ENCODE measurements at regions not wholly inside any gene's neighbourhood (a gene's known extent, or its start where the extent isn't known, plus 50 kb on each side); places are given as distances from the start of the nearest gene placed in this dataset.

DNA sequence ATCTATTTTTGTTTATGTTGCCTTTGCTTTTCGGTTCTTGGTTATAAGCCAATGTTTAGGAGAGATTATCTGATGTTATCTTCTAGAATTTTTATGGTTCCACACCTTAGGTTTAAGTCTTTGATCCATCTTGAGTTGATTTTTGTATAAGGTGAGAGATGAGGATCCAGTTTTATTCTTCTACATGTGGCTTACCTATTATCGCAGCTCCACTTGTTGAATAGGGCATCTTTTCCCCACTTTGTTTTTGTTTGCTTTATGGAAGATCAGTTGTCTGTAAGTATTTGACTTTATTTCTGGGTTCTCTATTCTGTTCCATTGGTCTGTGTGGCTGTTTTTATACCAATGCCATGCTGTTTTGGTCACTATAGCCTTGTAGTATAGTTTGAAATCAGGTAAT, 927.0 kb downstream of the UQCRFS1 start:
- no peak for DNase-seq (ENCODE audit: extremely low spot score)
- Histone ChIP-seq H3K4me1 (ENCODE audit: insufficient read depth) (no peaks in the 10 kb centered on the region), H3K36me3 (ENCODE audit: insufficient read depth) (no peaks in the 10 kb centered on the region), H3K27ac (ENCODE audit: low read depth) (no peak overlapping the region), H3K4me3 (ENCODE audit: low read depth, low read length) (no peak overlapping the region)
- WGBS = 80% methylated on average over 2 of the region's 2 CpGs

GRCh38 chr19:28285078-28285477, 927.9 kb downstream of the UQCRFS1 start:
- no peaks in the 10 kb centered on the region for H3K4me1 ChIP-seq (ENCODE audit: insufficient read depth)
- no peak for DNase-seq (ENCODE audit: extremely low spot score)
- H3K27ac ChIP-seq (ENCODE audit: low read depth) = no peak overlapping the region
- no peak overlapping the region for H3K4me3 ChIP-seq (ENCODE audit: low read depth, low read length)
- no peaks in the 10 kb centered on the region for H3K36me3 ChIP-seq (ENCODE audit: insufficient read depth)

- no peak overlapping the region for H3K4me3 ChIP-seq (ENCODE audit: low read depth, low read length)
- H3K4me1 ChIP-seq (ENCODE audit: insufficient read depth) = no peaks in the 10 kb centered on the region
- DNase-seq (ENCODE audit: extremely low spot score) = no peak
- H3K36me3 ChIP-seq (ENCODE audit: insufficient read depth) = no peaks in the 10 kb centered on the region
- H3K27ac ChIP-seq (ENCODE audit: low read depth) = no peak overlapping the region
Measured at GRCh38 chr19:28284389-28284788, 928.6 kb downstream of the UQCRFS1 start.

GRCh38 chr19:28283592-28283991, 929.4 kb downstream of the UQCRFS1 start:
- Histone ChIP-seq H3K36me3 (ENCODE audit: insufficient read depth) (no peaks in the 10 kb centered on the region), H3K4me3 (ENCODE audit: low read depth, low read length) (no peak overlapping the region), H3K4me1 (ENCODE audit: insufficient read depth) (no peaks in the 10 kb centered on the region), H3K27ac (ENCODE audit: low read depth) (no peak overlapping the region)
- 84% methylated on average over 2 of the region's 2 CpGs for WGBS
- DNase-seq (ENCODE audit: extremely low spot score) = no peak

DNA sequence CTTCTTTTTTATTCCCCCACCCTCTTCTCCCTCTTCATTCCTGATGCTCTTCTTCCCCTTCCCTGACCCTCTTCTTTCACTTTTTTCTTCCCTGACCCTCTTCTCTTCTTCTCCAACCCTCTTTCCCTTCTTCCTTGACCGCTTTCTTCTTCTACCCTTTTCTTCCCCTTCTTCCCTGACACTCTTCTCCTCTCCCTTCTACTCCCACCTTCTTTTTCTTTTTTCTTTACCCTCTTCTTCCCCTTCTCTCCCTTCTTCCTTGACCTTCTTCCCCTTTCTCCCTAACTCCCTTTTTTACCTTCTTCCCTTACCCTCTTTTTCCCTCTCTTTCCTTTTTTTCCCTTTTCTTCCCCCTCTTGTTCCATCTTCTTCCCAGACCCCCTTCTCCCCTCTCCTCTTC, 931.3 kb downstream of the UQCRFS1 start:
- DNase-seq (ENCODE audit: extremely low spot score) = no peak
- WGBS = 98% methylated on average over 1 of the region's 1 CpG
- no peaks in the 10 kb centered on the region for H3K4me1 ChIP-seq (ENCODE audit: insufficient read depth)
- no peak overlapping the region for H3K4me3 ChIP-seq (ENCODE audit: low read depth, low read length)
- H3K27ac ChIP-seq (ENCODE audit: low read depth) = no peak overlapping the region
- no peaks in the 10 kb centered on the region for H3K36me3 ChIP-seq (ENCODE audit: insufficient read depth)

DNA sequence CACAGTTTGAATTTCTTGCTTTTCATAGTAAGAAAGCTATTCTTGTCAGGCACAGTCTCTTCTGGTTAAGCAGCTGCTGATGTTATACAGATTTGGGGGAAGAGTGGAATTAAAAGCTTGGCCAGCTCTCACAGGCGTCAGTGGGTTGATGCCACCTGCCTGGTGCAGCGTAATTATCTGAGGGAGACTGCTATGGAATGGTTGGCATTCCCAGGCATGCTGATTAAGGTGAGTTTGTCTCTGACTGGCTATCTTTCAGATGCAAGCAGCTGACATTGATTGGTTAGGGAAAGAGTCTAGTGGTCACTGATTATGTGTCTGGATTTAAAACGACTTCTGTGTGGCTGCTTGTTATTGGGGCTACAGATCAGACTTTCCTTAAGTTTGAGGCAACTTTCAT, 948.4 kb downstream of the UQCRFS1 start:
- DNase-seq (ENCODE audit: extremely low spot score) = no peak
- no peak overlapping the region for H3K4me3 ChIP-seq (ENCODE audit: low read depth, low read length)
- H3K4me1 ChIP-seq (ENCODE audit: insufficient read depth) = no peaks in the 10 kb centered on the region
- H3K36me3 ChIP-seq (ENCODE audit: insufficient read depth) = no peaks in the 10 kb centered on the region
- 41% methylated on average over 3 of the region's 3 CpGs for WGBS
- no peak overlapping the region for H3K27ac ChIP-seq (ENCODE audit: low read depth)

GRCh38 chr19:28258829-28259228, 954.1 kb downstream of the UQCRFS1 start:
- H3K36me3 ChIP-seq (ENCODE audit: insufficient read depth) = no peaks in the 10 kb centered on the region
- H3K4me3 ChIP-seq (ENCODE audit: low read depth, low read length) = no peak overlapping the region
- no peaks in the 10 kb centered on the region for H3K4me1 ChIP-seq (ENCODE audit: insufficient read depth)
- DNase-seq (ENCODE audit: extremely low spot score) = no peak
- 35% methylated on average over 3 of the region's 3 CpGs for WGBS
- H3K27ac ChIP-seq (ENCODE audit: low read depth) = no peak overlapping the region

GRCh38 chr19:28257396-28257795, 955.6 kb downstream of the UQCRFS1 start:
- Histone ChIP-seq H3K4me1 (ENCODE audit: insufficient read depth) (no peaks in the 10 kb centered on the region), H3K36me3 (ENCODE audit: insufficient read depth) (no peaks in the 10 kb centered on the region), H3K4me3 (ENCODE audit: low read depth, low read length) (no peak overlapping the region), H3K27ac (ENCODE audit: low read depth) (no peak overlapping the region)
- DNase-seq (ENCODE audit: extremely low spot score) = no peak
- WGBS = 35% methylated on average over 1 of the region's 1 CpG

DNA sequence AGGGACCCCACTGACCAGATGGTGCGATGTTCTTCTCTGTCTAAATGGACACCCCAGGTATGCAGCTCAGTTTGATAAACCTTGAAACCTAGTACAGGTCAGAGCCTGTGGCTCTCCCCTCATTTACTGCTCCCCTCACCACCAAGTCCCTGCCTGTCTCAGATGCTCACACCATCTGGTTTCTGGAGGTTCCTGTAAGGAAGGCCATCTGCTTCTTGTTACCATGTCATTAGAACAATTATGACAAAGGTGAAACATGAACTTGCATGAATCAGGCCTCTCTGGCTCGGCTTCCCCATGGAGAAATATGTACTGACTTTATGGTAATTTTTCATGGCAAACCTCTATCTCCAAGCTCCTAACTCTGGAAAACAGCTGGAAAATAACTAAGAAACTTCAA, 965.7 kb downstream of the UQCRFS1 start:
- no peak for DNase-seq (ENCODE audit: extremely low spot score)
- 77% methylated on average over 2 of the region's 2 CpGs for WGBS
- H3K27ac ChIP-seq (ENCODE audit: low read depth) = no peak overlapping the region
- H3K36me3 ChIP-seq (ENCODE audit: insufficient read depth) = no peaks in the 10 kb centered on the region
- H3K4me3 ChIP-seq (ENCODE audit: low read depth, low read length) = no peak overlapping the region
- H3K4me1 ChIP-seq (ENCODE audit: insufficient read depth) = no peaks in the 10 kb centered on the region

- H3K27ac ChIP-seq (ENCODE audit: low read depth) = no peak overlapping the region
- H3K4me3 ChIP-seq (ENCODE audit: low read depth, low read length) = no peak overlapping the region
- no peak for DNase-seq (ENCODE audit: extremely low spot score)
- no peaks in the 10 kb centered on the region for H3K36me3 ChIP-seq (ENCODE audit: insufficient read depth)
- no peaks in the 10 kb centered on the region for H3K4me1 ChIP-seq (ENCODE audit: insufficient read depth)
- 80% methylated on average over 3 of the region's 3 CpGs for WGBS
Measured at GRCh38 chr19:28245937-28246336, 967.0 kb downstream of the UQCRFS1 start.

DNA sequence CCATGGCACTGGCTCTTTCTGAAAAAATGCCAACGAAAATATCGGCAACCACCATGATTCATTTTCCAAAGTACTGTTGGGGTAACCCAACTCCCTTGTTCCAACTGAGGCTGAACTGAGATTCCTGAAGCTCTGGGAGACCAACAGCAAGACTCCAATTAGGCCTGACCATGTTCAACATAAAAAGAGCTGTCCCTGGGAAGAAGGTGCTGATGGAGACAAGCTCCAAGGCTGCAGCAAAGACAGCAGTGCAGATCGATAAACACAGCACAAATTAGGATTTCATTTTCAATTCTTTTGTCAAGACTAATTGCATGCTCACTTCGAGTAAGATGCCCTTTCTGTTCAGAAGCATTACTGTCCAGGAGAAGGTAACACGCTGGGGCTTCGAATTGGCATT, 968.0 kb downstream of the UQCRFS1 start:
- no peaks in the 10 kb centered on the region for H3K4me1 ChIP-seq (ENCODE audit: insufficient read depth)
- no peak for DNase-seq (ENCODE audit: extremely low spot score)
- no peak overlapping the region for H3K4me3 ChIP-seq (ENCODE audit: low read depth, low read length)
- WGBS = 86% methylated on average over 6 of the region's 6 CpGs
- no peak overlapping the region for H3K27ac ChIP-seq (ENCODE audit: low read depth)
- no peaks in the 10 kb centered on the region for H3K36me3 ChIP-seq (ENCODE audit: insufficient read depth)

DNA sequence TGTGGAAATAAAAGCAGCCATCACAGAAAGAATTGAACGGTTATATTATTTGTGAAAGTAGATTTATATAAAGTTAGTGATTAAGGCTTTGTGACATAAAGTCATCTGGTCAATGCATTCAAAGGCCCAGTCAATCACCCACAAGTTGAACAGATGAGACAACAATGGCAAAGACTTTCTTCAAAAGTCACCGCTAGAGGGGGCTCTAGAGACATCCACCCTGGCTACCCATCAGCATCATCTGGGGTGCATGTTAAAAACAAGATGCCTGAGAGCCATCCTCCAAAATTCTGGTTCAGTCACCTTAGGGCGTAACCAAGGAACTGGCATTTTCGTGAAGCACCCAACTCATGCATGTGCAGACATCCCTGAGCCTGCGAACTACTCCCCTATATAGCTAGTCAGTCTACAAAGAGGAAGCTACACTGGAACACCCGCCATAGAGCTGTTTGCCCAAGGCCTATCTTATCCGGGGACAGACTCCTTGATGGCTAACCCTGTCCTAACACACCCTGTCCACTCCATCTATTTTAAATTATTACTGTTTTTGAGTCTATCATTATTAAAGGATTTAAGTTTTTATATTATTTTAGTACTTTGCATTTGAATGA, 970.5 kb downstream of the UQCRFS1 start:
- WGBS = 57% methylated on average over 7 of the region's 7 CpGs
- no peaks in the 10 kb centered on the region for H3K4me1 ChIP-seq (ENCODE audit: insufficient read depth)
- no peak overlapping the region for H3K27ac ChIP-seq (ENCODE audit: low read depth)
- DNase-seq (ENCODE audit: extremely low spot score) = no peak
- H3K36me3 ChIP-seq (ENCODE audit: insufficient read depth) = no peaks in the 10 kb centered on the region
- no peak overlapping the region for H3K4me3 ChIP-seq (ENCODE audit: low read depth, low read length)

DNA sequence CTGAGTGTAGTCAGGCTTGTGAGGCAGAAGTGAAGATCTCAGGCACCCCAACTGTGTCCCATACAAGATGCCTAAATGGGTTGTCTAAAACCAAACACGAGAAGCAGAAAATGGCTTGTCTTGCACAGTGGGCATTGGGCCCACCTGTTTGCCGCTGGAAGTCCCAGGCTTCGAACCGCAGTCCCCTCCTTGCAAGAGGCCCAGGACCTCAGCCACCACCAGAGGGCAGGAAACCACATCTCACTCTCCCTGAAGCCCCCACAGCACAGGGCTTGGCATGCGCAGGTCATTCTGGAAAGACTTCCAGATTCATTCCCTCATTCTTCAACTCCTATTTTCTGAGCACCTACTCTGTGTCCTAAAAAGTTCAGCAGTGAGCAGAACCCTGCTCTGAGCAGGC, 973.7 kb downstream of the UQCRFS1 start:
- no peaks in the 10 kb centered on the region for H3K36me3 ChIP-seq (ENCODE audit: insufficient read depth)
- 63% methylated on average over 5 of the region's 5 CpGs for WGBS
- H3K27ac ChIP-seq (ENCODE audit: low read depth) = no peak overlapping the region
- no peak overlapping the region for H3K4me3 ChIP-seq (ENCODE audit: low read depth, low read length)
- no peaks in the 10 kb centered on the region for H3K4me1 ChIP-seq (ENCODE audit: insufficient read depth)
- no peak for DNase-seq (ENCODE audit: extremely low spot score)

- Histone ChIP-seq H3K4me1 (ENCODE audit: insufficient read depth) (peaks cover 1% of the 10 kb centered on the region), H3K27ac (ENCODE audit: low read depth) (no peak overlapping the region), H3K4me3 (ENCODE audit: low read depth, low read length) (no peak overlapping the region), H3K36me3 (ENCODE audit: insufficient read depth) (no peaks in the 10 kb centered on the region)
- DNase-seq (ENCODE audit: extremely low spot score) = no peak
Measured at GRCh38 chr19:28238270-28238820, 974.6 kb downstream of the UQCRFS1 start.

DNA sequence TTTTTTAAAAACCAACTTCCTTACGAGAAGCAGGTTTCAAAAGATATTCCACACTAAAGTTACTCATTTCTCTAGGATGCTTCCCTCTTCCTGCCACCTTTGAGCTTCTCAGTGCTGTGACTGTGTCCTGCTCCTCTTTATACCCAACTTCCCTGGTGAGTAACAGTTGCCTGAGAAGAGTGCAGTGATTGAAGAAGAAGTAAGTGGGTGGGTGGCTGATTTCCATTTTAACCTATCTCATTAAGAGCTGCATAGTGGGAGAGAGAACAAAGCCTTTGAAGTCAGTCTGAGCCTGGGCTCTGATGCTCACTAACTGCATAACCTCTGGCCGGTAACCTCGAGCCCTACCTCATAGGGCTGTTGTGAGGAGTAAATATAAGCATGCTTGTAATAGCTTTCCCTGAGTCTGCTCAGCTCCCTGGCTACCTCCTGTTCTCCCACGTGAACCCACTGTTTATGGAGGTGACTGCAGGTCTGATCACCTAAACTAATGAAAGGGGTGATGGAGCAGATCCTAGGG, 977.3 kb downstream of the UQCRFS1 start:
- H3K36me3 ChIP-seq (ENCODE audit: insufficient read depth) = no peaks in the 10 kb centered on the region
- DNase-seq (ENCODE audit: extremely low spot score) = no peak
- WGBS = 62% methylated on average over 4 of the region's 4 CpGs
- H3K4me3 ChIP-seq (ENCODE audit: low read depth, low read length) = no peak overlapping the region
- H3K4me1 ChIP-seq (ENCODE audit: insufficient read depth) = peaks cover 1% of the 10 kb centered on the region
- H3K27ac ChIP-seq (ENCODE audit: low read depth) = no peak overlapping the region
